GM18867 (cell line): ENCODE measurements at regions not wholly inside any gene's neighbourhood (a gene's known extent, or its start where the extent isn't known, plus 50 kb on each side); places are given as distances from the start of the nearest gene placed in this dataset.
"Not testable (repeated sequence)": the region's sequence is repeated elsewhere in the genome, so short reads cannot be mapped to it uniquely, and the experiment has no call there.

ENCODE experiments used
- ATAC-seq: cut with Tn5 transposase; IDR thresholded peaks from one replicate; pipeline ENCODE4 v1.9.1; 2021; ENCODE audit warnings: mild to moderate bottlenecking, moderate library complexity; ENCODE audit not compliant: unreplicated experiment

- ATAC-seq = no peak
These were observed 1131.7 kb downstream of the SLITRK5 start for GRCh38 chr13:88802886-88803285.

GRCh38 chr13:88806438-88806837 is 1135.3 kb downstream of the SLITRK5 start:
- no peak for ATAC-seq

GRCh38 chr13:88817560-88817959 is 1146.4 kb downstream of the SLITRK5 start:
- ATAC-seq = no peak

GRCh38 chr13:88823114-88823513 is 1151.9 kb downstream of the SLITRK5 start:
- no peak for ATAC-seq

- no peak for ATAC-seq
These were observed 1153.0 kb downstream of the SLITRK5 start for GRCh38 chr13:88824218-88824617.

- no peak for ATAC-seq
These were observed 1168.9 kb downstream of the SLITRK5 start for GRCh38 chr13:88840085-88840484.

- not testable (repeated sequence) for ATAC-seq
These were observed 1181.1 kb downstream of the SLITRK5 start for GRCh38 chr13:88852293-88852692.

GRCh38 chr13:88857256-88857655 is 1186.1 kb downstream of the SLITRK5 start:
- ATAC-seq = no peak

- no peak for ATAC-seq
These were observed 1191.0 kb downstream of the SLITRK5 start for GRCh38 chr13:88862095-88862620.

GRCh38 chr13:88863116-88863515 is 1191.9 kb downstream of the SLITRK5 start:
- ATAC-seq = no peak

- ATAC-seq = no peak
These were observed 1195.0 kb downstream of the SLITRK5 start for GRCh38 chr13:88866195-88866594.

GRCh38 chr13:88883741-88884140 is 1212.6 kb downstream of the SLITRK5 start:
- ATAC-seq = no peak

- ATAC-seq = no peak
These were observed 1216.0 kb downstream of the SLITRK5 start for GRCh38 chr13:88887045-88887662.

- no peak for ATAC-seq
These were observed 1224.2 kb downstream of the SLITRK5 start for GRCh38 chr13:88895261-88895941.

- ATAC-seq = no peak
These were observed 1225.3 kb downstream of the SLITRK5 start for GRCh38 chr13:88896466-88896865.

GRCh38 chr13:88908961-88909441 is 1237.8 kb downstream of the SLITRK5 start:
- no peak for ATAC-seq

GRCh38 chr13:88919970-88920628 is 1248.9 kb downstream of the SLITRK5 start:
- no peak for ATAC-seq

GRCh38 chr13:88925954-88926353 is 1254.8 kb downstream of the SLITRK5 start:
- ATAC-seq = no peak

GRCh38 chr13:88926890-88927502 is 1255.8 kb downstream of the SLITRK5 start:
- no peak for ATAC-seq

GRCh38 chr13:88932950-88933349 is 1261.8 kb downstream of the SLITRK5 start:
- ATAC-seq = no peak

- ATAC-seq = no peak
These were observed 1266.2 kb downstream of the SLITRK5 start for GRCh38 chr13:88937384-88937783.
